DND-41 (cell line): ENCODE measurements at regions not wholly inside any gene's neighbourhood (a gene's known extent, or its start where the extent isn't known, plus 50 kb on each side); places are given as distances from the start of the nearest gene placed in this dataset.

Source experiments
- CTCF ChIP-seq: IDR thresholded peaks from 2 replicates; pipeline ENCODE4 v1.5.1; 2012; ENCODE audit warnings: borderline replicate concordance, low read length, moderate library complexity, mild to moderate bottlenecking; ENCODE audit not compliant: poor library complexity, severe bottlenecking; ENCODE audit errors: extremely low read depth
- EZH2 ChIP-seq: IDR thresholded peaks from 3 replicates; pipeline ENCODE4 v1.6.1; 2012; ENCODE audit warnings: borderline replicate concordance, low read depth, mild to moderate bottlenecking, moderate library complexity, low read length, inconsistent platforms; ENCODE audit not compliant: severe bottlenecking

GRCh38 chr15:91357011-91357410 is 257.0 kb downstream of the SV2B start:
- TF ChIP-seq CTCF (no peak), EZH2 (no peak)
